Activated T-helper 1 cell treated with anti-CD3 and anti-CD28 coated beads, Interleukin-12 subunit alpha, Interleukin-12 subunit beta, Interleukin-2, Interleukin-4 antibody, amounts not matched to agents 30 ng/mL and 10 ng/mL and 1 ng/mL, durations not matched to agents 14 hours and 24 hours and 36 hours (primary cell): ENCODE measurements at regions not wholly inside any gene's neighbourhood (a gene's known extent, or its start where the extent isn't known, plus 50 kb on each side); places are given as distances from the start of the nearest gene placed in this dataset.

Experiments used
- DNase-seq: peaks from one replicate; pipeline ENCODE4 v3.0.0; 2021; ENCODE audit warnings: low spot score
- H3K27ac Mint-ChIP-seq: one replicate; pipeline ENCODE4 v1.8.0; 2021; ENCODE audit warnings: mild to moderate bottlenecking, mixed read lengths
- H3K27me3 Mint-ChIP-seq: one replicate; pipeline ENCODE4 v1.8.0; 2022; ENCODE audit warnings: mild to moderate bottlenecking, moderate library complexity, mixed read lengths; ENCODE audit not compliant: insufficient read depth
- H3K36me3 Mint-ChIP-seq: one replicate; pipeline ENCODE4 v1.8.0; 2021; ENCODE audit warnings: low read depth, mixed read lengths
- H3K4me1 Mint-ChIP-seq: one replicate; pipeline ENCODE4 v1.8.0; 2021; ENCODE audit warnings: low read depth, mixed read lengths
- H3K4me3 Mint-ChIP-seq: one replicate; pipeline ENCODE4 v1.8.0; 2021; ENCODE audit warnings: mild to moderate bottlenecking, moderate library complexity, mixed read lengths
- H3K9me3 Mint-ChIP-seq: one replicate; pipeline ENCODE4 v1.8.0; 2021; ENCODE audit warnings: mixed read lengths
- intact Hi-C: fragments of 100-400 bp; cut with micrococcal nuclease; formaldehyde crosslinking; loops from one replicate; pipeline ENCODE4 v1.15.1; 2024

- H3K4me1 Mint-ChIP-seq: no peaks in the 10 kb centered on the region
- no peak for DNase-seq
- intact Hi-C loops: no loop called here
- H3K4me3 Mint-ChIP-seq: no peak overlapping the region
- H3K27ac Mint-ChIP-seq: no peak overlapping the region
- H3K36me3 Mint-ChIP-seq: no peaks in the 10 kb centered on the region
- no peaks in the 10 kb centered on the region for H3K9me3 Mint-ChIP-seq
- peaks cover 5% of the 10 kb centered on the region for H3K27me3 Mint-ChIP-seq
Measured at GRCh38 chr12:98172801-98173200, 342.6 kb upstream of the TMPO start.

- no peaks in the 10 kb centered on the region for H3K4me1 Mint-ChIP-seq
- no peak overlapping the region for H3K27ac Mint-ChIP-seq
- H3K36me3 Mint-ChIP-seq: no peaks in the 10 kb centered on the region
- DNase-seq: no peak
- no peak overlapping the region for H3K4me3 Mint-ChIP-seq
- peaks cover 5% of the 10 kb centered on the region for H3K27me3 Mint-ChIP-seq
- no peaks in the 10 kb centered on the region for H3K9me3 Mint-ChIP-seq
- intact Hi-C loops: no loop called here
Measured at GRCh38 chr12:98173773-98174427, 341.5 kb upstream of the TMPO start.

GRCh38 chr12:98174428-98174809, 341.0 kb upstream of the TMPO start:
- no peak overlapping the region for H3K4me3 Mint-ChIP-seq
- no peak for DNase-seq
- no peak overlapping the region for H3K27ac Mint-ChIP-seq
- intact Hi-C loops: no loop called here
- no peaks in the 10 kb centered on the region for H3K4me1 Mint-ChIP-seq
- no peaks in the 10 kb centered on the region for H3K9me3 Mint-ChIP-seq
- no peaks in the 10 kb centered on the region for H3K36me3 Mint-ChIP-seq
- H3K27me3 Mint-ChIP-seq: peaks cover 5% of the 10 kb centered on the region

DNA sequence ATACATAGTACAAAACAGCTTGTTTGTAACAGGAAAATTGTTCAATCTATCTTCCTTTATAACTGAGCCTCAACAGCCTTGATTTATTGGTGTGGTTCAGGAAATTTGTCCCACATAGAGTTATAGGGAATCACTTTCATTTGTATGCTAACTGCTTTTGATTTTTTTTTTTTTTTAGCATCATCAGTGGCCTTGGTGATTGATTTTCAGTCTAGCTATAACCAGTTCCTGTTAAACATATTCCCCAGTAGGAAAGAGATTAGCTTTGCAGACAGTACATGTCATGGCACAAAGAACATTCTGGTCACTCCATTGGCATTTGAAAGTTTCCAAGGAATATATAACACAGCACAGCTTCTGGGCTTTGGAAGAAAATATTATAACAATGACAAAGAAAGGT, 337.3 kb upstream of the TMPO start:
- Mint-ChIP-seq H3K9me3 (no peaks in the 10 kb centered on the region), H3K27me3 (peaks cover 5% of the 10 kb centered on the region), H3K36me3 (no peaks in the 10 kb centered on the region), H3K27ac (no peak overlapping the region), H3K4me1 (no peaks in the 10 kb centered on the region), H3K4me3 (no peak overlapping the region)
- intact Hi-C loops: no loop called here
- no peak for DNase-seq

DNA sequence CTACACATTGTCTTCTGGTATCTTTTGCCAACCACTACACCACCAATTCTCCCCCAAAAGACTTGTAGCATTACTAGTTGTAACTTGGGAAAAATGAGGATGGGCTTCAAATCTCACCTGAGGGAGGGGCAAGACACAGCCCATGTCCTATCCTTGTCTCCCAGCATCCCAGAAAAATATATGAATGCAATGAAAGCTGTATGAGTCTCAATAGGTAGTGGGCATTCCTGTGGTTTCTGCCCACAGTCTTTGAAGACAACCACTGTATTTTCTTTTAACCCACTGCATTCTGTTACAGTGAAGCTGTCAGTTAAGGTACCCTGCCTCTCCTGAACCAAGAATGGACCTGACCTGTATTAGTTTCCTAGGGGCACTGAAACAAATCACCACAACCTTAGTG, 336.2 kb upstream of the TMPO start:
- intact Hi-C loops: no loop called here
- Mint-ChIP-seq H3K27ac (no peak overlapping the region), H3K9me3 (no peaks in the 10 kb centered on the region), H3K27me3 (peaks cover 5% of the 10 kb centered on the region), H3K4me3 (no peak overlapping the region), H3K36me3 (no peaks in the 10 kb centered on the region), H3K4me1 (no peaks in the 10 kb centered on the region)
- no peak for DNase-seq

GRCh38 chr12:98180603-98181002, 334.8 kb upstream of the TMPO start:
- H3K27me3 Mint-ChIP-seq: peaks cover 3% of the 10 kb centered on the region

DNA sequence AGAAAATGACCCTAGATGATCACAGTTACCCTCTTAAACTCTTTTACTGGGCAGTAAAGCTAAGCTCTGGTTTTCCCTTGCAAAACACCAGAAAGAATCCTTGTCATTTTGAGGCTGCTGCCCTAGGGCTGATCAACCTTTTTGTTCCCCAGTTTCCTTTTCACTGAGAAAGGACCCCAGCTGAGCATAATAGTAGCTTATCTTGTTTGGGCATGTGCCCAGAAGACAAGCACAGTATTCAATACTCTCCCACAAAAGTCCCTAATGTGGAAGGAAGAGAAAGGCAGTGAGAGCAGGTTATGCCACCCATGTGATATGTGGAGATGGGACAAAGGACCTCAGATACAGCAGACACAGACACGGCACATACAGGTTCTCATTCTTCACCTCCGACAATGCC, 332.6 kb upstream of the TMPO start:
- intact Hi-C loops: no loop called here
- H3K9me3 Mint-ChIP-seq: no peaks in the 10 kb centered on the region
- H3K4me3 Mint-ChIP-seq: no peak overlapping the region
- DNase-seq: no peak
- H3K36me3 Mint-ChIP-seq: no peaks in the 10 kb centered on the region
- H3K4me1 Mint-ChIP-seq: no peaks in the 10 kb centered on the region
- no peak overlapping the region for H3K27ac Mint-ChIP-seq
- H3K27me3 Mint-ChIP-seq: no peaks in the 10 kb centered on the region

More at GRCh38 chr12:98180603-98181002, 334.8 kb upstream of the TMPO start:
- Mint-ChIP-seq H3K27ac (no peak overlapping the region), H3K9me3 (no peaks in the 10 kb centered on the region), H3K4me1 (no peaks in the 10 kb centered on the region), H3K4me3 (no peak overlapping the region), H3K36me3 (no peaks in the 10 kb centered on the region)
- intact Hi-C loops: no loop called here
- DNase-seq: no peak

- Mint-ChIP-seq H3K27me3 (no peaks in the 10 kb centered on the region), H3K9me3 (no peaks in the 10 kb centered on the region), H3K4me3 (no peak overlapping the region), H3K27ac (no peak overlapping the region), H3K4me1 (no peaks in the 10 kb centered on the region), H3K36me3 (no peaks in the 10 kb centered on the region)
- intact Hi-C loops: no loop called here
- DNase-seq: no peak
Measured at GRCh38 chr12:98185606-98186005, 329.8 kb upstream of the TMPO start.

GRCh38 chr12:98188650-98189077, 326.7 kb upstream of the TMPO start:
- Mint-ChIP-seq H3K4me3 (no peak overlapping the region), H3K36me3 (no peaks in the 10 kb centered on the region), H3K9me3 (no peaks in the 10 kb centered on the region), H3K27me3 (no peaks in the 10 kb centered on the region), H3K4me1 (no peaks in the 10 kb centered on the region), H3K27ac (no peak overlapping the region)
- no peak for DNase-seq
- intact Hi-C loops: no loop called here

DNA sequence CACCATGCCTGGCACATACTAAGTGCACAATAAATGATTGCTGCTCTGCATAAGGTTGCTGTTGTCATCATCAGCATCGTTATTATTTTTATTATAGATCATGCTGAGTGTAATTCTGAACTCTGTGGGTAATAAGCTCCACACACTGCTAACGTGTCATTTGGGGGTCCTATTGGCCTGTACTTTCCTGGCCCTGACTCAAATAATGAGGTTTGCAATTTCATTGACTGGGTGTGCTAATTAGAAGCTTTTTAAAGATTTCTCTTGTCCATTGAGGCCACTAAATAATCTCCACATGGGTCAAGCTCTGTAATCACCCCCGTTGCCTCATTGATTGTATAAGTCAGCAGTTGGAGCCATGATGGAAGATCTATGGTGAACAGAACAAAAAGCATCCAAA, 320.8 kb upstream of the TMPO start:
- Mint-ChIP-seq H3K27ac (no peak overlapping the region), H3K27me3 (peaks cover 1% of the 10 kb centered on the region), H3K36me3 (no peaks in the 10 kb centered on the region), H3K4me1 (no peaks in the 10 kb centered on the region), H3K9me3 (no peaks in the 10 kb centered on the region), H3K4me3 (no peak overlapping the region)
- no peak for DNase-seq
- intact Hi-C loops: no loop called here

GRCh38 chr12:98198261-98198982, 317.0 kb upstream of the TMPO start:
- no peak for DNase-seq
- intact Hi-C loops: no loop called here
- Mint-ChIP-seq H3K36me3 (no peaks in the 10 kb centered on the region), H3K9me3 (peaks cover 4% of the 10 kb centered on the region), H3K27ac (no peak overlapping the region), H3K4me1 (no peaks in the 10 kb centered on the region), H3K27me3 (peaks cover 5% of the 10 kb centered on the region), H3K4me3 (no peak overlapping the region)

DNA sequence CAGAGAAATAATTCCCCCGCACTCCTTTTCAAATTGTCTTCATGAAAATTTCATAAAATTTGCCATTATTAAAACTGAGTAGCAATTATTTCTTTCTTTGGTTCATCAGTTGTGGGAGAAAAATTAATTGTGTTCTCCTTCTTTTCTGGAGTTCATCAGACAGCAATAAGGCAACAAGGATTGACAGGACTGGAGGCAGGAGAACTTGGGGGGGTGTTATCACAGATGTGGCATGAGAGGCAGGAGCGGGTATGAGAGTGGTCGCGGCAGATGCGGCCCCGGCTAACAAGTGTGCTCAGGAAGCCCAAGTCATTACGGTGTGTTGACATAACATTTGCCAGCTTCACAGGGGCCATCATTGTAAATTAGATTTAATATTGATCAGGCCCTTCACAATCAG, 306.6 kb upstream of the TMPO start:
- intact Hi-C loops: no loop called here
- no peak overlapping the region for H3K4me3 Mint-ChIP-seq

GRCh38 chr12:98211909-98212695, 303.3 kb upstream of the TMPO start:
- Mint-ChIP-seq H3K9me3 (no peaks in the 10 kb centered on the region), H3K27ac (no peak overlapping the region), H3K27me3 (no peaks in the 10 kb centered on the region), H3K4me1 (no peaks in the 10 kb centered on the region), H3K4me3 (no peak overlapping the region), H3K36me3 (no peaks in the 10 kb centered on the region)
- intact Hi-C loops: no loop called here
- DNase-seq: no peak

More for the DNA sequence above, 306.6 kb upstream of the TMPO start:
- peaks cover 3% of the 10 kb centered on the region for H3K27me3 Mint-ChIP-seq
- H3K4me1 Mint-ChIP-seq: no peaks in the 10 kb centered on the region
- no peaks in the 10 kb centered on the region for H3K36me3 Mint-ChIP-seq
- H3K9me3 Mint-ChIP-seq: no peaks in the 10 kb centered on the region
- no peak overlapping the region for H3K27ac Mint-ChIP-seq
- no peak for DNase-seq
